ENCODE measurements at regions not wholly inside any gene's neighbourhood (a gene's known extent, or its start where the extent isn't known, plus 50 kb on each side); places are given as distances from the start of the nearest gene placed in this dataset.
"Not testable (repeated sequence)": the region's sequence is repeated elsewhere in the genome, so short reads cannot be mapped to it uniquely, and the experiment has no call there.

- Histone ChIP-seq H3K4me1 (ENCODE audit: low read depth) (no peaks in the 10 kb centered on the region), H3K27ac (no peak overlapping the region), H3K9me3 (ENCODE audit: low read depth) (no peaks in the 10 kb centered on the region), H3K36me3 (no peaks in the 10 kb centered on the region), H3K4me3 (no peak overlapping the region), H3K27me3 (no peaks in the 10 kb centered on the region)
- no peak for DNase-seq (ENCODE audit: low read depth in 1 of 2, low spot score in 1 of 2)
- TF ChIP-seq CTCF (IDR thresholded peaks at IDR 0.05; ENCODE audit: low read depth, low read length) = no peak
These were observed 112.8 kb upstream of the BCL6 start for GRCh38 chr3:187858041-187858440.

- Histone ChIP-seq H3K4me1 (ENCODE audit: low read depth) (no peaks in the 10 kb centered on the region), H3K27me3 (no peaks in the 10 kb centered on the region), H3K27ac (no peak overlapping the region), H3K36me3 (no peaks in the 10 kb centered on the region), H3K4me3 (no peak overlapping the region), H3K9me3 (ENCODE audit: low read depth) (no peaks in the 10 kb centered on the region)
- no peak for DNase-seq (ENCODE audit: low read depth in 1 of 2, low spot score in 1 of 2)
- TF ChIP-seq CTCF (IDR thresholded peaks at IDR 0.05; ENCODE audit: low read depth, low read length) = no peak
These were observed 113.4 kb upstream of the BCL6 start for GRCh38 chr3:187858711-187859110.

GRCh38 chr3:187862701-187863277 is 117.5 kb upstream of the BCL6 start:
- not testable (repeated sequence) for H3K27ac ChIP-seq; H3K36me3 ChIP-seq; DNase-seq (ENCODE audit: low read depth in 1 of 2, low spot score in 1 of 2); H3K4me3 ChIP-seq; H3K4me1 ChIP-seq (ENCODE audit: low read depth); H3K27me3 ChIP-seq; H3K9me3 ChIP-seq (ENCODE audit: low read depth)

- no peaks in the 10 kb centered on the region for H3K27me3 ChIP-seq
- H3K4me1 ChIP-seq (ENCODE audit: low read depth) = no peaks in the 10 kb centered on the region
- no peak for TF ChIP-seq CTCF (IDR thresholded peaks at IDR 0.05; ENCODE audit: low read depth, low read length)
- no peaks in the 10 kb centered on the region for H3K36me3 ChIP-seq
- H3K4me3 ChIP-seq = no peak overlapping the region
- no peaks in the 10 kb centered on the region for H3K9me3 ChIP-seq (ENCODE audit: low read depth)
- H3K27ac ChIP-seq = no peak overlapping the region
- DNase-seq (ENCODE audit: low read depth in 1 of 2, low spot score in 1 of 2) = no peak
These were observed 125.3 kb upstream of the BCL6 start for GRCh38 chr3:187870360-187871203.

- Histone ChIP-seq H3K36me3 (no peaks in the 10 kb centered on the region), H3K27ac (no peak overlapping the region), H3K9me3 (ENCODE audit: low read depth) (no peaks in the 10 kb centered on the region), H3K27me3 (no peaks in the 10 kb centered on the region), H3K4me3 (no peak overlapping the region), H3K4me1 (ENCODE audit: low read depth) (no peaks in the 10 kb centered on the region)
- no peak for DNase-seq (ENCODE audit: low read depth in 1 of 2, low spot score in 1 of 2)
- no peak for TF ChIP-seq CTCF (IDR thresholded peaks at IDR 0.05; ENCODE audit: low read depth, low read length)
These were observed 125.9 kb upstream of the BCL6 start for GRCh38 chr3:187871204-187871591.

- no peaks in the 10 kb centered on the region for H3K36me3 ChIP-seq
- TF ChIP-seq CTCF (IDR thresholded peaks at IDR 0.05; ENCODE audit: low read depth, low read length) = no peak
- H3K4me1 ChIP-seq (ENCODE audit: low read depth) = no peaks in the 10 kb centered on the region
- H3K9me3 ChIP-seq (ENCODE audit: low read depth) = no peaks in the 10 kb centered on the region
- no peak overlapping the region for H3K4me3 ChIP-seq
- no peaks in the 10 kb centered on the region for H3K27me3 ChIP-seq
- H3K27ac ChIP-seq = no peak overlapping the region
- DNase-seq (ENCODE audit: low read depth in 1 of 2, low spot score in 1 of 2) = no peak
These were observed 126.6 kb upstream of the BCL6 start for GRCh38 chr3:187871848-187872247.

Data from cardiac muscle cell (in vitro differentiated cells and primary cell).